ENCODE measurements at regions not wholly inside any gene's neighbourhood (a gene's known extent, or its start where the extent isn't known, plus 50 kb on each side); places are given as distances from the start of the nearest gene placed in this dataset.

DNA sequence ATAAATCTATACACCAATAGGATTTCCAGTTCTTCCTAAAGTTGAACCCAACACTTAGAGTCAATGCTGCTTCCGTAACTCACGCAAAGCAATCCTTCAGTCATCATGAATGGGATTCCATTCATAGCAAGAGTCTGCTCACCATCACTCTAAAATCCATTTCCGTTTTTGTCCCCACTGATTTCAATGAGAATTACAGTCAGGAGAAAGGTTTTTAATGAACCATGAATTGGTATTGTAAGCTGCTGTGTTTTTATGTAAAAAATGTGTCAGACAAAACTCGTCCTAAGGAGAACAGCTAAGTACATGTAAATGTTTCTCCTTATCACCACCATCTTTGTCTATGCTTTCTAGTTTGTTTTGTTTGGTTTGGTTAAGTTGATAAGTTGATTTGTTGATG, 391.5 kb downstream of the IRS1 start:
- Histone ChIP-seq H3K4me1 (ENCODE audit: control insufficient read depth in 1 of 2, insufficient read depth in 1 of 2, low read depth in 1 of 2, low read length in 1 of 2) (peaks cover 8 to 13% of the 10 kb centered on the region in 2 experiments), H3K4me3 (ENCODE audit: low read depth in 1 of 2, low read length in 1 of 2) (no peak overlapping the region), H3K27ac (no peak overlapping the region), H3K9me3 (no peaks in the 10 kb centered on the region), H3K36me3 (no peaks in the 10 kb centered on the region), H3K27me3 (no peaks in the 10 kb centered on the region)
- TF ChIP-seq CTCF (IDR thresholded peaks at IDR 0.05), result no peak

DNA sequence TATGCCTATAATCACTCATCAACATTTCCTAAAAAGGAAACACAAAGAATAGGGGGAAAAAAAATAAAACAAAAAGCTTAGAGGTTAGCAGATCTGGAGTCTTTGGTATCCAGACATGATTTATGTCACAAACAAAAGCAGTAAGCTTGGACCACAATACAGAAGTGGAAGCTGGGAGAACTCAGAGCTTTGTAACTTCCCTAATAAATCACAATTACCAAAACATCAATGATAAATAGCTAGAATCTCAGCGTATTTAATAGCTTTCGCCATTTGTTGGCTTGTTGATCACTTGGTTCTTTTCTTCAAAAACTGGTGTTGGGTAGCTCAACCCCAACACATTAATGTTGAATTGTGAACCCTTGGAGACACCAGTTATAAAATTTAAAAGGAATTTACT, 392.5 kb downstream of the IRS1 start:
- H3K4me3 ChIP-seq (ENCODE audit: low read depth in 1 of 2, low read length in 1 of 2), result no peak overlapping the region
- no peaks in the 10 kb centered on the region for H3K9me3 ChIP-seq
- no peaks in the 10 kb centered on the region for H3K36me3 ChIP-seq
- H3K27ac ChIP-seq, result no peak overlapping the region
- H3K4me1 ChIP-seq (ENCODE audit: control insufficient read depth in 1 of 2, insufficient read depth in 1 of 2, low read depth in 1 of 2, low read length in 1 of 2), result peaks cover 8 to 13% of the 10 kb centered on the region in 2 experiments
- TF ChIP-seq CTCF (IDR thresholded peaks at IDR 0.05), result no peak
- no peaks in the 10 kb centered on the region for H3K27me3 ChIP-seq

GRCh38 chr2:226405465-226405864, 394.2 kb downstream of the IRS1 start:
- Histone ChIP-seq H3K4me1 (ENCODE audit: control insufficient read depth in 1 of 2, insufficient read depth in 1 of 2, low read depth in 1 of 2, low read length in 1 of 2) (no peaks in the 10 kb centered on the region), H3K4me3 (ENCODE audit: low read depth in 1 of 2, low read length in 1 of 2) (no peak overlapping the region), H3K9me3 (no peaks in the 10 kb centered on the region), H3K36me3 (no peaks in the 10 kb centered on the region), H3K27ac (no peak overlapping the region), H3K27me3 (no peaks in the 10 kb centered on the region)
- no peak for TF ChIP-seq CTCF (IDR thresholded peaks at IDR 0.05)

DNA sequence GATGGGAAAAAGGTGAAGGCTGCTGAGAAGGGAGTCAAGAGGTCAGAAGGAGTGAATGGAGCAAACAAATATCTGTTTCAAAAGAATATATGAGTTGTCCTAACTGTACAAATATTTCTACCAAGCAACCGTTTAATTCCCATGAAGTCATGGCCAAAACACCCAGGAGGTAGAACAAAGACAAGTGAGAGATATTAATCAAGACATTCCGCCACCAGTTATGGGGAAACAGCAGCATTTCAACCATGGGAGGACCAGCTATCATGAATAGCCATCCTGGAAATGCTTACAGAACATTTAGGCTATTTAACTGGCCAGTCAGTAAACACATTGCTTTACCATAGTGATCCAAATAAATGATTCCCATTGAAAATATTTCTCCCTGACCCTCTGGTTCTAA, 396.3 kb downstream of the IRS1 start:
- Histone ChIP-seq H3K4me1 (ENCODE audit: control insufficient read depth in 1 of 2, insufficient read depth in 1 of 2, low read depth in 1 of 2, low read length in 1 of 2) (no peaks in the 10 kb centered on the region), H3K9me3 (no peaks in the 10 kb centered on the region), H3K4me3 (ENCODE audit: low read depth in 1 of 2, low read length in 1 of 2) (no peak overlapping the region), H3K27ac (no peak overlapping the region), H3K27me3 (no peaks in the 10 kb centered on the region), H3K36me3 (no peaks in the 10 kb centered on the region)
- no peak for TF ChIP-seq CTCF (IDR thresholded peaks at IDR 0.05)

DNA sequence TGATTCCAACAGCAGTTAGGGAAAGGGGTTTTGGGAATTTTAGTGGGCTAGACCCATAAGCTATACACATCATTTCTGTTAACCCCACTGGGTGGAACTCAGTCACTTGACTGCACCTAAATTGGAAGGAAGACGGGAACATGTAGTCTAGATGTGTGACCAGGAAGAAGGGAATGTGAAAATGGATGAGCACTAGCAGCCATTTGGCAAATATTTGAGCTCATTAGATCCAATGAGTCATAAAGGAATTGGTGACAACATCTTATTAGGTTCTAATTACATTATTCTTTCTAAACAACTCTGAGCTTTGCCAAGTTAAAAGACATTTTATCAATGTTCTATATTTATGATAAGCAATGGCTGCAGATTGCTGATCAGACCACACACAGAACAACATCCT, 400.6 kb downstream of the IRS1 start:
- Histone ChIP-seq H3K36me3 (no peaks in the 10 kb centered on the region), H3K4me1 (ENCODE audit: control insufficient read depth in 1 of 2, insufficient read depth in 1 of 2, low read depth in 1 of 2, low read length in 1 of 2) (no peaks in the 10 kb centered on the region), H3K27ac (no peak overlapping the region), H3K4me3 (ENCODE audit: low read depth in 1 of 2, low read length in 1 of 2) (no peak overlapping the region), H3K27me3 (no peaks in the 10 kb centered on the region), H3K9me3 (no peaks in the 10 kb centered on the region)
- TF ChIP-seq CTCF (IDR thresholded peaks at IDR 0.05), result no peak

DNA sequence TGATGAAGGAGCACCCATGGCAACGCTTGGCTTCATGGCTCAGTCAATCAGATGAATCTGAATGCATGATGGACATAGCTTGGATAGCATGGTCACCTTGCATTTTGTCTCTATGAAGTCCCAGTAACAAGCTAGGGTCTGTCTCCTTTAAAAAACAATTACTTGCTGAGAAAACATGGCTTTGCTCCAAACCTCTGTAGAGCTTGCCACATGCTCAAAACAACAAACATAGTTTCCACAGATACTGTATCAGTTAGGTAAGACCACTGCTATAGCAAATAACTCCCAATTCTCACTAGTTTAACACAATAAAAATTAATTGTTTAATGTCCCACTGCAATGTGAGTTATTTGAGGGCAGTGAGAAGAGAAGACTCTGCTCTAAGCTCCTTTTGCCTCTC, 401.0 kb downstream of the IRS1 start:
- Histone ChIP-seq H3K4me3 (ENCODE audit: low read depth in 1 of 2, low read length in 1 of 2) (no peak overlapping the region), H3K9me3 (no peaks in the 10 kb centered on the region), H3K36me3 (no peaks in the 10 kb centered on the region), H3K27me3 (no peaks in the 10 kb centered on the region), H3K4me1 (ENCODE audit: control insufficient read depth in 1 of 2, insufficient read depth in 1 of 2, low read depth in 1 of 2, low read length in 1 of 2) (no peaks in the 10 kb centered on the region), H3K27ac (no peak overlapping the region)
- TF ChIP-seq CTCF (IDR thresholded peaks at IDR 0.05), result no peak

Measured in neutrophil (primary cell).